K562 (cell line): ENCODE measurements at regions not wholly inside any gene's neighbourhood (a gene's known extent, or its start where the extent isn't known, plus 50 kb on each side); places are given as distances from the start of the nearest gene placed in this dataset.
A peak's percentile ranks its signal among the peaks of the same experiment; 100 is the strongest.
"Not testable (repeated sequence)": the region's sequence is repeated elsewhere in the genome, so short reads cannot be mapped to it uniquely, and the experiment has no call there.

ENCODE experiments used
- ATAC-seq: fragments of 200-7000 bp; cut with Tn5 transposase; 3 replicates; pipeline ENCODE4 v1.9.1; 2020; ENCODE audit warnings: moderate library complexity
- BruUV-seq: library from RNA; stranded (reverse); fragments of 400-500 nt; replicated peaks from 2 replicates; lab custom pipeline; 2021; lab: Mats Ljungman, UMichigan
- CTCF ChIA-PET: fragments of 300-600 bp; formaldehyde crosslinking; extraction: SDS; loops from one replicate; lab custom pipeline; 2021; ENCODE audit warnings: low intra/inter-chr PET ratio; lab: Yijun Ruan, JAX
- POLR2A ChIA-PET: fragments of 300-600, 350-650 bp; sonication (Branson Sonifier 250); formaldehyde crosslinking; extraction: SDS; loops from one replicate; lab custom pipeline; 2021; ENCODE audit warnings: antibody characterized with exemption, inconsistent platforms; lab: Yijun Ruan, JAX
- DNase-seq, 4 experiments: peaks; one replicate each; pipeline versions ENCODE4 v3.0.0 to v3.0.0-alpha.2; 2011 to 2018; ENCODE audit warnings: low spot score in 3 of 4, mixed read lengths in 3 of 4; ENCODE audit errors: extremely low read depth in 1 of 4
- FAIRE-seq: peaks from 2 replicates; lab custom pipeline; 2011; peaks lifted over from hg19 to GRCh38; lab: Jason Lieb, UNC
- H2AFZ ChIP-seq: 2 replicates; pipeline ENCODE4 v1.6.0; 2011; ENCODE audit warnings: low read depth, low read length, control low read depth, inconsistent platforms
- H3K27ac ChIP-seq: fragments of 200-600 bp; 3 replicates; pipeline ENCODE4 v1.8.0; 2011; ENCODE audit warnings: low read depth, mild to moderate bottlenecking, control low read depth, inconsistent platforms, low read length, moderate library complexity, mixed read lengths; ENCODE audit errors: extremely low read depth
- H3K27me3 ChIP-seq, 2 experiments: fragments of 300-600 bp in 1 of 2; 2 replicates in 1 of 2; 3 replicates in 1 of 2; pipeline versions ENCODE4 v1.6.0 to v1.8.0; 2011; ENCODE audit warnings: inconsistent platforms in 2 of 2, low read length in 2 of 2, mild to moderate bottlenecking in 1 of 2, mixed read lengths in 1 of 2, moderate library complexity in 1 of 2; ENCODE audit not compliant: control insufficient read depth in 2 of 2, insufficient read depth in 2 of 2
- H3K36me3 ChIP-seq: fragments of 300-600 bp; 3 replicates; pipeline ENCODE4 v1.8.0; 2011; ENCODE audit warnings: mild to moderate bottlenecking, low read length, inconsistent platforms; ENCODE audit not compliant: control insufficient read depth, insufficient read depth
- H3K4me1 ChIP-seq, 2 experiments: fragments of 200-600 bp in 1 of 2; replicated peaks in 1 of 2; 2 replicates in 1 of 2; 3 replicates in 1 of 2; pipeline versions ENCODE4 v1.5.1 to v1.8.0; 2011; ENCODE audit warnings: inconsistent platforms in 2 of 2, low read length in 2 of 2, mild to moderate bottlenecking in 1 of 2, mixed read lengths in 1 of 2, moderate library complexity in 1 of 2; ENCODE audit not compliant: control insufficient read depth in 2 of 2, insufficient read depth in 2 of 2
- H3K4me2 ChIP-seq: 2 replicates; pipeline ENCODE4 v1.6.1; 2011; ENCODE audit warnings: low read length, control low read depth, inconsistent platforms, mixed read lengths; ENCODE audit not compliant: insufficient read depth
- H3K4me3 ChIP-seq: fragments of 200-600 bp; sonication (generic), shearing (Covaris generic); 2 replicates; pipeline ENCODE4 v1.5.1; 2016; ENCODE audit warnings: control low read depth, inconsistent platforms
- H3K79me2 ChIP-seq: fragments of 200-600 bp; 3 replicates; pipeline ENCODE4 v1.8.0; 2011; ENCODE audit warnings: low read length, inconsistent platforms; ENCODE audit not compliant: control insufficient read depth, insufficient read depth
- H3K9ac ChIP-seq, 2 experiments: 2 replicates each; pipeline versions ENCODE4 v1.6.0 to v1.6.1; 2011; ENCODE audit warnings: low read depth in 2 of 2, low read length in 2 of 2, control low read depth in 1 of 2, inconsistent platforms in 1 of 2, mild to moderate bottlenecking in 1 of 2, mixed read lengths in 1 of 2; ENCODE audit not compliant: insufficient read depth in 1 of 2
- H3K9me1 ChIP-seq: one replicate; pipeline ENCODE4 v1.6.0; 2011; ENCODE audit warnings: inconsistent platforms, mild to moderate bottlenecking, low read length, moderate library complexity; ENCODE audit not compliant: control insufficient read depth, insufficient read depth
- H3K9me3 ChIP-seq: replicated peaks from 2 replicates; pipeline ENCODE4 v1.5.1; 2011; ENCODE audit warnings: low read depth, low read length, inconsistent platforms; ENCODE audit not compliant: control insufficient read depth, insufficient read depth
- H4K20me1 ChIP-seq: replicated peaks from 2 replicates; pipeline ENCODE4 v1.6.1; 2011; ENCODE audit warnings: low read length, inconsistent platforms, mixed read lengths; ENCODE audit not compliant: control insufficient read depth, insufficient read depth
- HSF4 ChIP-seq: fragments of 250-450 bp; sonication (Bioruptor Pico); IDR thresholded peaks from 2 replicates; pipeline ENCODE4 v2.1.2; 2022; ENCODE audit warnings: mild to moderate bottlenecking, moderate library complexity, borderline replicate concordance
- RBM25 ChIP-seq: fragments of 200-400 bp; formaldehyde crosslinking; IDR thresholded peaks from 2 replicates; pipeline ENCODE4 v1.6.1; 2018; ENCODE audit warnings: low read length, low read depth, moderate library complexity; ENCODE audit not compliant: severe bottlenecking
- ZNF146 ChIP-seq: IDR thresholded peaks from one replicate; pipeline ENCODE4 v1.6.1; 2018; ENCODE audit warnings: missing compliant biosample characterization; ENCODE audit not compliant: unreplicated experiment
- ZNF316 ChIP-seq: fragments of 450-650 bp; IDR thresholded peaks from 2 replicates; pipeline ENCODE4 v1.6.1; 2016
- WGBS: fragments of 100-300 bp; shearing (Covaris generic); methylation state at CpG from one replicate; pipeline ENCODE4 v1.1.6; 2016; ENCODE audit warnings: low coverage, mixed read lengths; ENCODE audit not compliant: insufficient coverage; ENCODE audit errors: missing lambda C conversion rate; 5-methylcytosine and 5-hydroxymethylcytosine counted together
- in situ Hi-C: fragments of 300-500 bp; cut with MboI; formaldehyde crosslinking; loops from 4 replicates; pipeline ENCODE4 v1.15.0; 2018; ENCODE audit warnings: inconsistent platforms, mixed read lengths
- intact Hi-C: fragments of 100-400 bp; cut with micrococcal nuclease; formaldehyde crosslinking; loops from 2 replicates; pipeline ENCODE4 v1.14.2; 2022

DNA sequence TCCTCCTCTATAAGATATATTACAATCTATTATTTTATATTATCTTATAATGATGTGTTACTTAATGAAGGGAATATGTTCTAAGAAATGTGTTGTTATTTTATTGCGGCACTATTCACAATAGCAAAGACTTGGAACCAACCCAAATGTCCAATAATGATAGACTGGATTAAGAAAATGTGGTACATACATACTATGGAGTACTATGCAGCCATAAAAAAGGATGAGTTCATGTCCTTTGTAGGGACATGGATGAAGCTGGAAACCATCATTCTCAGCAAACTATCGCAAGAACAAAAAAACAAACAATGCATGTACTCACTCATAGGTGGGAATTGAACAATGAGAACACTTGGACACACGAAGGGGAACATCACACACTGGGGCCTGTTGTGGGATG is 281.9 kb upstream of the PABPC4L start:
- H3K9me1 ChIP-seq, BruUV-seq, H3K27me3 ChIP-seq, H2AFZ ChIP-seq, in situ Hi-C loops, DNase-seq, H3K27ac ChIP-seq, POLR2A ChIA-PET, intact Hi-C loops, H3K4me2 ChIP-seq, H3K4me3 ChIP-seq, H3K79me2 ChIP-seq, CTCF ChIA-PET, FAIRE-seq, H3K36me3 ChIP-seq, H3K9ac ChIP-seq, H3K9me3 ChIP-seq, H3K4me1 ChIP-seq, ATAC-seq, H4K20me1 ChIP-seq: not testable (repeated sequence)
- WGBS, result 6% methylated on average over 3 of the region's 3 CpGs
- TF ChIP-seq ZNF146 (CRISPR knock-in tag), result peak; percentile 56
- peak; percentile 51 for TF ChIP-seq RBM25

- H3K4me1 ChIP-seq, result no peaks in the 10 kb centered on the region
- in situ Hi-C loops, result no loop called here
- H3K4me2 ChIP-seq, result no peak overlapping the region
- H3K9me3 ChIP-seq, result no peaks in the 10 kb centered on the region
- H2AFZ ChIP-seq, result no peak overlapping the region
- H3K4me3 ChIP-seq, result no peak overlapping the region
- TF ChIP-seq ZNF316 (peak; percentile 37; the same call in 1 of the 2 replicates), HSF4 (CRISPR knock-in tag) (no peak)
- FAIRE-seq, result no peak
- no peak for ATAC-seq
- H3K27ac ChIP-seq, result no peak overlapping the region
- WGBS, result 6% methylated on average over 1 of the region's 1 CpG
- H3K9ac ChIP-seq, result no peak overlapping the region
- H3K79me2 ChIP-seq, result no peaks in the 10 kb centered on the region
- ChIA-PET POLR2A (no interaction called here), CTCF (no interaction called here)
- no peaks in the 10 kb centered on the region for H4K20me1 ChIP-seq
- no peak for DNase-seq
- no peaks in the 10 kb centered on the region for H3K9me1 ChIP-seq
- no peaks in the 10 kb centered on the region for H3K36me3 ChIP-seq
- intact Hi-C loops, result no loop called here
- no peaks in the 10 kb centered on the region for H3K27me3 ChIP-seq
- BruUV-seq, result no TSS peak
Measured at GRCh38 chr4:134471569-134471968, 270.0 kb upstream of the PABPC4L start.
